Prostate gland (tissue), 2 donors: ENCODE measurements at regions not wholly inside any gene's neighbourhood (a gene's known extent, or its start where the extent isn't known, plus 50 kb on each side); places are given as distances from the start of the nearest gene placed in this dataset.

Source experiments
- CTCF ChIP-seq, 4 experiments: fragments of 200-600 bp in 2 of 4; fragments of 450-650 bp in 2 of 4; sonication (generic) in 2 of 4; IDR thresholded peaks; 1 replicate in 3 of 4; 2 replicates in 1 of 4; pipeline ENCODE4 v1.5.1; 2016 to 2019; ENCODE audit warnings: antibody characterized with exemption in 4 of 4, mild to moderate bottlenecking in 2 of 4, moderate library complexity in 2 of 4
- POLR2A ChIP-seq: fragments of 450-650 bp; IDR thresholded peaks from one replicate; pipeline ENCODE4 v1.6.1; 2016; ENCODE audit warnings: antibody characterized with exemption, mild to moderate bottlenecking

GRCh38 chr7:115499956-115500355, 530.6 kb downstream of the TFEC start:
- TF ChIP-seq POLR2A (no peak), CTCF (IDR thresholded peaks at IDR 0.05) (no peak)
